Stimulated activated CD8-positive, alpha-beta memory T cell treated with anti-CD3 and anti-CD28 coated beads, Interleukin-15, amount 100 ng/mL, for 1 hour (primary cell): ENCODE measurements at regions not wholly inside any gene's neighbourhood (a gene's known extent, or its start where the extent isn't known, plus 50 kb on each side); places are given as distances from the start of the nearest gene placed in this dataset.
"Not testable (repeated sequence)": the region's sequence is repeated elsewhere in the genome, so short reads cannot be mapped to it uniquely, and the experiment has no call there.

Source experiments
- DNase-seq: peaks from one replicate; pipeline ENCODE4 v3.0.0-alpha.2; 2020; ENCODE audit warnings: low read depth

- no peak for DNase-seq
Observed at GRCh38 chr1:199448646-199449045, 578.9 kb upstream of the NR5A2 start.

GRCh38 chr1:199449221-199449620, 578.3 kb upstream of the NR5A2 start:
- no peak for DNase-seq

DNA sequence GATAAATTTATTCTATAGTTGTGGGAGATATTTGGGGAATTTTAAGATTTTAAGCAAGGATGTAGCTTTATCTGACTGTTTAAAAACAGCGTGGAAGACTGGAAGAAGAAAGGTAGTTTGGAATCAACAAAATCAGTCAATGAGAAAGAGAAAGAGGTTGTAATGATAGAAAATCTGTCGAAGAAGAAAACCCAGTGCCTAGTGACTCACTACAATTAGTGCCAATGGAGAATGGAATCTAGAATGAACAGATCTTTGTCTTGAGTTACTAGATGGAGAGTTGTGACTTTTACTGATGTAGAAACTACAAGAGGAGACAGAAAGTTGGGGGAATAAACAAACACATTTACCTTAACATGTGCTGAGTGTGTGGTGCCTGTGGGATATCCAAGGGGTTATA, 577.8 kb upstream of the NR5A2 start:
- no peak for DNase-seq

- DNase-seq, result no peak
Observed at GRCh38 chr1:199452627-199453026, 574.9 kb upstream of the NR5A2 start.

DNA sequence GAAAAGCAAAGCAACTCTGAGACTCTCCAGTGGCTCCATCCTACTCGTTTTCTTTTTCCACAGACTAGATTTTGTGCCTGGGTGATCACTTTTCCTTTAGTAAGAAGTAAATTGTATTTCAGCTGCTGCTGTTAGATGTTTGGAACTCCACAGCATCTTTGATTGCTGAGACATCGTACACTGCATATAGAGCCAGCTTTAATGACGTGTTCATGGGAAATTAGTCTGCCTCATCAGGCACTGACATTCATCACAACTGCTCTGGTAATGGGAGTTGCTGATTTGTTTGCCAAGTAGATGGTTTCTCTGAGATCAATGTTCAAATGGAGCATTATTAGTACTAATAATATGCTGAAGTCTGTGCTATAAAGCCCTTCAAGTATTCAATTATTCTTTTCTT, 573.8 kb upstream of the NR5A2 start:
- no peak for DNase-seq

- DNase-seq, result no peak
Observed at GRCh38 chr1:199460933-199461332, 566.6 kb upstream of the NR5A2 start.

DNA sequence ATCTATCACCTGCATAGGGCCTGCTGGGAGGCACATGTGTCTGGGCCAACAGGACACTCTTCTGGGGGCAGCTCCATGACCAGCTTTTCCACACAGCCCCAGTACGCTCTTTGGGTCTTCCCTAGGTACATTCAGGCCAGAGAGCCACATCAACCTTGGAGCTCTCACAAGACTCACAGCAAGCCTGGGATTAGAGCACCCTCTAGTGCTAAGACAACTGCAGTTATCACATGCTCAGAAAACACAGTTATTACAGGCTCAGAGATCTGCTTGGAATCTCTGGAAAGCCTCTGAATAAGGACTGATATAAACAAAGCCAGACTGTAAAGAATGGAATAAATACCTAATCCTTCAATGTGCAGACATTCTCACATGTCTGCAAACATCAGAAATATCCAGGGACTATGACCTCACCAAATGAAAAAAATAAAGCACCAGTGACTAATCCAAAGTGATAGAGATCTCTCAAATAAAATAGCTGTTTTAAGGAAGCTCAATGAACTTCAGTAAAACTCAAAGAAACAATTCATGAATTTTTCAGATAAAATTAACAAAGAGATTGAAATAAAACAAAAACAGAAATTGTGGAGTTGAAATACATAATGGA, 563.9 kb upstream of the NR5A2 start:
- DNase-seq, result no peak

GRCh38 chr1:199466961-199467360, 560.5 kb upstream of the NR5A2 start:
- no peak for DNase-seq

DNA sequence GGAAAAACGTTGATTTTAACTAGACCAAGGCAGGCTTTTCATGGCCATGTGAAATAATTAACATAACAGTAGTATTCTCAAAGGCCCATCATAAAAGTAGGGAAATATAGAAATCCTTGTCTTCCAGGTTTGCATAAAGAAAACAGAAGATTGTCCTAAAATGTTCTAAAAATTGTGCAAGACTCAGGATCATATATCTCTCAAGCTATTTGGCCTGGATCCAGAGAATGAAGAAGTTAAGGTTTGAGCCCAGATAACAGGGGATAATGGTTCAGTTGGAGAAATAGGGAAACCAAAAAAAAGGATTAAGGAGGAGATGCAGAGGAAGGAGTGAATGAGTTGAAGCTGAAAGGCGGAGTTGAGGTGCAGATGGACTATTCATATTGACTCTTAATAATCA, 555.5 kb upstream of the NR5A2 start:
- DNase-seq, result no peak

DNA sequence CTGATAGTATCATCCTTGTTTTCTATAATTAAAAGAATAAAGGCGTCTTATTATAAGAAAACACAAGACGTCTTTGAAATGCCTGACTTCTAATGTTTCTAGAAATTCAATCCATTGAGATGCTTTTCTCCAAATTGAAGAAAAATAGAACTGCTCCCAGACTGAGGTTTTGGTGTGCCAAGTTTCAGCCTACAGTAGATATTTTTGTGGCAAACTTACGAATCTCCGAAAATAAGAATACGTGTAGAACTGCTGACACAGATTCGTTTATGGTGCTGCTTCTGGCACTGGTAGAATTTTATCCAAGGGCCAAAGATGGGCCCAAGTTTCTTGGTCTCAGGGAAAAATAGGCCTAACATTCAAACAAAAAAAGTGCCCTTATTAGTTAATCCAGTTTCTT, 554.5 kb upstream of the NR5A2 start:
- DNase-seq, result no peak

- DNase-seq, result no peak
Observed at GRCh38 chr1:199474738-199475137, 552.8 kb upstream of the NR5A2 start.

DNA sequence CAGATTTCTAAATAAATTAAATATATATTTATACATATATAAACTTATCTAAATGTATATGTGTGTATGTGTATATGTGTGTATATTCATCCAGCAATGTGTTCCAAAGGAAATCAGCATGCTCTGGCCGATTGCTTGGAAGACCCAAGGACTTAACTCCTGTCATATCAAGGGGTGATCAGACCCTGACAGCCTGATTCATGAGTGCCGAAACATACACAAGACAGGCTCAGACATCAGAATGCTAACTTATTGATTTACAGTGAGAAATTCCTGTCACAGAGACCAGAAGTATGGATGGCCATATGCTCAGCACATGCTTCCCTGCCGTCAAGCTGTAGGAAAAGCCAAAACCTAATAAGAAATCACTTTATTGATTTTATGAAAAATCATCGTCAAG, 545.1 kb upstream of the NR5A2 start:
- DNase-seq, result no peak

- no peak for DNase-seq
Observed at GRCh38 chr1:199489594-199489993, 537.9 kb upstream of the NR5A2 start.

DNA sequence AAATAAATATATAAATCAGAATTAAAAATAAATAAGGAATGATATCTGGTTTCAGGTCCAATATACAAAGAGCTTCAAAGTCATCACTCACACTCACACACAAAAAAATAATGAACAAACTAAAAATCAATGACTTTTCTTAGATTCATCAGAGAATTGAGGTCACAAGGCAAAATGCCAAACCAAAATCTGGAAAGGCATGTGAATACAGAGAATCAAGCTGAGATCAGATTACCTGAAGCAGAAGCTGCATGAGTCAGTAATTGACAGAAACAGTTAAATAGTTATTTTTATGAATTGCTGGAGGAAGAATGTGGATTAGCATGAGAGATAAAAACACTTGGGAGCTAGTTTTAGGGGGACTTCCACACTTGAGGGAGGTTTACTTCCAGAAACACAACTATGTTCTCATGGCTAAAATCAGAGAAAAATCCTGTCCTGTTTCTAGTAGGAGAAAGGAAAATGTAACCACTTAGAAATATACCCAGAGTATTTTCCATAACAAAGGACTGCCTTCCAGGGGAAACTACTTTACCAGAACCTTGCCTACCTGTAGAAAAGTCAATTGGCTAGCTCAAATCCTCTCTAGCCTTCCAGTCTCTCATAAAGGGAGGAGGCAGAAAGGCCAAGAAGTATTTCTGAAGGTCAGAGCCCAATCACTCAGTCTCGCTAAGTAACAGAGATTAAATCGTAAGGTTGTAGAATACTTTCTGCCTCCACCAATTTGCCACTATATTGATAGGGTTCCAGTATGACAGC, 536.6 kb upstream of the NR5A2 start:
- DNase-seq, result no peak

DNA sequence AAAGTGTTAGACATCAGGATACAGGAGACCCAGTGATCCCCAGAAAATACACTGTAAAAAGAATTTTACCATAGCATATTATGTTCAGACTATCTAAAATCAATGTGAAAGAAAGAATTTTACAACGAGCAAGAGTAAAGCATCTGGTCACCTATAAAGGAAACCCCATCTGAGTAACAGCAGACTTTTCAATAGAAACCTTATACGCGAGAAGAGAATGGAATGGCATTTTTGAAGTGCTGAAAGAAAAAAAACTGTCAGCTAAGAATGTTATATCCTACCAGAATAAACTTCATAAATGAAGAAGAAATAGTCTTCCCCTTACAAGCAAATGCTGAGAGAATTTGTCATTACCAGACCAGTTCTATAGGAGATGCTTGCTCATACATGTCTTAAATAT, 532.1 kb upstream of the NR5A2 start:
- DNase-seq, result no peak

- not testable (repeated sequence) for DNase-seq
Observed at GRCh38 chr1:199498802-199499201, 528.7 kb upstream of the NR5A2 start.

DNA sequence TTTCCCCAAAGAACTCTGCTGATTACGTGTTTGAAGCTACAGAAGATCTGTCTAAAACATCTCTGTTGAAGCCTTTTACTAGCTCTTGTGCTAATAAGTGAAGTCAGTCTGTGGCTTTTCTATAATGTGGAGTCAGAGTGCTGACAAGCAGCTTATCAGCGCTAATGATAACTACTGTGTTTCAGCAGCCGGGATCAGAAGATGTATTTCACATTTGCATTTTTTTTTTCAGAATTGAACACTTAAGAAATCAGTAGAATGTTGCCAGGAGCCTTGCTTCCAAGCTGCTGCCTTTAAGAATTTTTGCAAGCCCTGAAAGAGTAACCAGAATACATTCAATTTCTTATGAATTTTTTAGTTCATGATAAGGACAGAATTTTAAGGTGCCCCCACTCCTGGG, 519.4 kb upstream of the NR5A2 start:
- DNase-seq, result no peak

GRCh38 chr1:199508653-199509052, 518.9 kb upstream of the NR5A2 start:
- no peak for DNase-seq

- DNase-seq, result no peak
Observed at GRCh38 chr1:199509456-199509855, 518.1 kb upstream of the NR5A2 start.

DNA sequence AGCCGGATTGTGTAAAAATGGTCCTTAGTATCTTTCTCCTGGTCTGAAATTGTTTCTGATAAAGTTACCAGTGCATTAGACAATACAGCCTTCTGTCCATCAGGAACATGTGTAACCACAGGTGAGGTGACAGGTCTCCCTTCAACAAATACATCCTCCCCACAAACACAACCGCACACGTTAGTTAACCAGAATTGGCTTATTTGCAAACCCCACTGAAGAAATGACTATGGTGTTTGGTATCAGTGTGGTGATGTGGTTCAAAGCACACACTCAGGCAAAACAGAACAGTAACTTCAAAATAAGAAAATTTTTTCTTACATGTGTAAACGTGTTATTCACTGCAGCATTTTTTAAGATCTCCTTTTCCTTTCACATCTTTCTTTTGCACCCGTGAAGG, 517.2 kb upstream of the NR5A2 start:
- no peak for DNase-seq

GRCh38 chr1:199512037-199512710, 515.3 kb upstream of the NR5A2 start:
- no peak for DNase-seq

- DNase-seq, result no peak
Observed at GRCh38 chr1:199515261-199515660, 512.2 kb upstream of the NR5A2 start.

DNA sequence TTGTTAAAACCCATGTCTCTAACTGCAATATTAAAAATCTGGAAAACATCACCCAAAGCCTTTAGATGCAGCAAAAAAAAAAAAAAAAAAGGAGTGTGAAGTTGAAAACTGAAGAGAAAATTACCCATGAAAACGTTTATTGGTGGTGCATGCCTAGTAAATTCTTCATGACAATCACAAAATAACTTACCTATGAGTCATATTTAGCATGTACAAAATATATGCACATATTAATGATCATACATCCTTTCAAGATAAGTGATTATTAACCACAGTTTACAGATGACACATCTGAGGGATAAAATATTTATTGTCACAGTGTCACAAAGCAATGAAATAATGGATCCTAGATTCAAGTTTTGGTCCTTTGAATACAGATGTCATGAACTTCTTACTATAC, 505.2 kb upstream of the NR5A2 start:
- DNase-seq, result no peak

DNA sequence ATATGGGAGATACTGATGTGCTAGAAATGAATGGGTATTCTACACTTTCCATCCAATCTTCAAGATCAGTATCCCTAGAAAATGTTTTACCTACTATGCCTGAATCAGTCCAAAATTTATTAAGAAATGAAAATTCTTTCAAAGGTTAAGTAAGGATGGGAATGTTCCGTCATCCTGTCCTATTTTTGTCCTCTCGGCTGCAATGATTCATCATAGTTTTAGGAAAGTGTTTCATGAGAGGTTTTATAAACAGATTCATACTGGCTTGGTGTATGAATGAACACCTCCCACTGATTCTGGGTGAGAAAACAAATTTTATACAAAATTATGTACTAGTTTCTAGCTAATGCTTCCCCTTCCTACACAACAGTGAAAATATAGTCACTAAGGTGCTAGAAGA, 504.6 kb upstream of the NR5A2 start:
- no peak for DNase-seq
